Fibroblast of mammary gland (primary cell): ENCODE measurements at regions not wholly inside any gene's neighbourhood (a gene's known extent, or its start where the extent isn't known, plus 50 kb on each side); places are given as distances from the start of the nearest gene placed in this dataset.
A peak's percentile ranks its signal among the peaks of the same experiment; 100 is the strongest.

Experiments used
- DNase-seq: peaks from one replicate; pipeline ENCODE4 v3.0.0-alpha.2; 2010; ENCODE audit warnings: low read depth
- H3K4me3 ChIP-seq: 2 replicates; pipeline ENCODE4 v1.5.1; 2011; ENCODE audit warnings: low read depth, mild to moderate bottlenecking, low read length, moderate library complexity; ENCODE audit not compliant: control insufficient read depth
- TF ChIP-seq, protein P1 (sequence below): conservative IDR thresholded peaks from 2 replicates; pipeline ENCODE4 v1.5.1; 2011; ENCODE audit warnings: low read depth, low read length, inconsistent platforms; ENCODE audit not compliant: control insufficient read depth, insufficient read depth

DNA sequence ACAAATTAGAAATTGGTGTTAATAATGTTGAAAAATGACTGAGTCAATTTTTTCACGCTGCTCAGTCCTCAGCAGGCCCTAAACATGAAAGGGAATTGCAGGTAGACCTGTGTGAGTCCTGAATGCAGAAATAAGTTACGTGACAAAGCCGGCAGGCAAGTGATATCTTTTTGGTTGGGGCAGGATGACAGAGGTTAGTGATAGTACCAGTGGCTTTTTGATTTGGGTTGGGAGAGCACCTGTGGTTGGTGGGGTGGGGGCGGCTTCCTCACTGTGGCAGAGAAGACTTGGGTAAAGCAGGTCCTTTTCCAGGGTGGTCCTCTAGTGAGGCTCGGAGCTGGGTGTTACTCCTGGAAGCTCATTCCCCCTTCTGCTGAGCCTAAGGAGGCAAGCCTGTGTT lies 164.7 kb downstream of the TMEM167A start:
- no peak for DNase-seq
- TF ChIP-seq, protein P1, sequence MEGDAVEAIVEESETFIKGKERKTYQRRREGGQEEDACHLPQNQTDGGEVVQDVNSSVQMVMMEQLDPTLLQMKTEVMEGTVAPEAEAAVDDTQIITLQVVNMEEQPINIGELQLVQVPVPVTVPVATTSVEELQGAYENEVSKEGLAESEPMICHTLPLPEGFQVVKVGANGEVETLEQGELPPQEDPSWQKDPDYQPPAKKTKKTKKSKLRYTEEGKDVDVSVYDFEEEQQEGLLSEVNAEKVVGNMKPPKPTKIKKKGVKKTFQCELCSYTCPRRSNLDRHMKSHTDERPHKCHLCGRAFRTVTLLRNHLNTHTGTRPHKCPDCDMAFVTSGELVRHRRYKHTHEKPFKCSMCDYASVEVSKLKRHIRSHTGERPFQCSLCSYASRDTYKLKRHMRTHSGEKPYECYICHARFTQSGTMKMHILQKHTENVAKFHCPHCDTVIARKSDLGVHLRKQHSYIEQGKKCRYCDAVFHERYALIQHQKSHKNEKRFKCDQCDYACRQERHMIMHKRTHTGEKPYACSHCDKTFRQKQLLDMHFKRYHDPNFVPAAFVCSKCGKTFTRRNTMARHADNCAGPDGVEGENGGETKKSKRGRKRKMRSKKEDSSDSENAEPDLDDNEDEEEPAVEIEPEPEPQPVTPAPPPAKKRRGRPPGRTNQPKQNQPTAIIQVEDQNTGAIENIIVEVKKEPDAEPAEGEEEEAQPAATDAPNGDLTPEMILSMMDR, result no peak
- no peak overlapping the region for H3K4me3 ChIP-seq

DNA sequence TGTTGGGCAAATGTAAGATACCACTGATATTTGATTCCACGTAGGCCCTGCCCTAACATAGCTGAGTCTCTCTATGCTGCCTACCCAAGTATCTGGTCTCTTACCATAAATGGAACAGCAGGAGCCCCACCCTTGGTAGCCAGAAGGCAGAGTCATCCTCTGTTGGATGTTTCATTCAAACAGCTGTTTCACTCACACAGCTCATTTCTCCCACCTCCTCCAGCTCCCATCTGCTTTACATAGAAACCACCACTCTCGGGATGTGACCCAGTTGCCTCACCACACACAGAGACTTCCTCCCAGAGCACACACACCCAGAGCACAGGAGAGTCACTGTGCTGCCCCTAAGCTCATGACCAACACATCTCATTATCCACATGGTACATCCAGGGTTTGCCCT lies 165.3 kb downstream of the TMEM167A start:
- TF ChIP-seq, protein P1, result no peak
- peak; percentile 50 for DNase-seq
- no peak overlapping the region for H3K4me3 ChIP-seq

DNA sequence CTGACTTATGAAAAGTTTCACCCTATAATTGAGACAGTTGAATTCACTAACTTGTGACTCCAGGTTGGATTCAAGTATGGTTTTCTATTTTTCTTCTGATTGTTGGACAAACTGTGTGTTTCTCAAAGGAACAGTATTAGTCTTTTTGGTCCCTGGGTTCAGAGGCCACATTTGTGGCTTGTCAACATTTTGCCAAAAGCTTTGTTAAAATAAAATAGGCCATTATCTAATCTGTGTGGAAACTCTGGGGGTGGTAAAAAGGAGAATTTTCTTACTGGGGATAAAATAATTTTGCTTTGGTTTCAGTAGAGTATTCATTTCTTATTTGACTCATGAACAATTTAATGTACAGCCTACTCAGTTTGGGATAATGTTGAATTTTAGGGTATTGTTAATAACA lies 166.3 kb downstream of the TMEM167A start:
- TF ChIP-seq, protein P1, result no peak
- H3K4me3 ChIP-seq, result no peak overlapping the region
- DNase-seq, result no peak

DNA sequence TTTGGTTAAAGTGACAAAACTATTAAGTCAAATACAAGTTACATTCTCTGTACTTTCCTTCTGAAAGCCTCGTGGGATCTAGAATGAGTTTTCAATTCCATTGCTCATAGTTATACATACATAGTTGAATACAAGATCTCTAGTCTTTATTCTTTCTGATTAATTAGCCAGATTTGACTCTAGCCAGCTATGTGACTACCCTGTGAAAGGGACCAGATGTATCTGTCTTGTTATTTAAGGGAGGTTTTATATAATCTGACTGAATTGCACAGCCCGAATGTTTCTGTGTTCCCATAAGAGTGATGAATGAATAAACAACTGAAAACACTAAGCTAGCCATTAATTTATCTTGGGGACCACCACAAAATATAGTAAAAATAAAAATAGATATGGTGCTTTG lies 166.7 kb downstream of the TMEM167A start:
- TF ChIP-seq, protein P1, result no peak
- DNase-seq, result no peak
- no peak overlapping the region for H3K4me3 ChIP-seq

DNA sequence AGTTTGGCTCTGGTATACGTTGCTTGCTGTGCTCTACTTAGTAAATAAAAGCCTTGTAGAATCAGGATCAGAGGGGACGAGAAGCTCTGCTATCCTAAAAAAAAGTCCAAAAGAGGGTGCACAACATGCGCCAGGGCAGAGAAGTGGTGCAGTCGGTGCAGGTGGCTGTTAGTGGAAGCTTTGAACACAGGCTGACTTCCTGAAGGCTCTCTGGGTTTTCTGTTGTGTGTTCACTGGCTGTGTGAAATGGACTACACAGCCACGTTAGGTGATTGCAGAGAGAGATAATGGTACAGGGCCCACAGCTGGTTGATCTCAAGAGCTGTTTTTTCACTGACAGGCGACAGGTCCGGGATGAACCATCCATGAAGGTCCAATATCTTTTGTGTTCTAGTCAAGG lies 167.4 kb downstream of the TMEM167A start:
- H3K4me3 ChIP-seq, result no peak overlapping the region
- no peak for DNase-seq
- TF ChIP-seq, protein P1, result no peak

DNA sequence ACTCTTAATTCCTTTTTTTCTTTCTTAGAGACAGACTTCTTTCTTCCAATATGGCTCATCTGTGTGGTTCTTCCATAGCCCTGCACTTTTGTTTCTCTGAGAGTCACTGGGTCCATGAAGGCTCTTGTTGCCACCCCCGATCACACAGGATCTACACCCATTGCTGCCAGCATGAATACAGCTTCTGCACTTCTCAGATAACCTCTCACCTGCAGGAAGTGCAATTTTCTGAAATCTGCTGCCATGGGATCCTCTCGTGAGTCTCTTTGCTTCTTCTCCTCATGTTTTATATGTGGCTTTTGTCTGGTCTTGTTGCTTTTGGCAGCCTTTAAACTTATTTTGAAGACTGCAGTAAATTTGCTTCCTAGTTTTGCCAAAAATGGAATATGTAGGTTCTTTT lies 171.2 kb downstream of the TMEM167A start:
- H3K4me3 ChIP-seq, result no peak overlapping the region
- TF ChIP-seq, protein P1, result no peak
- no peak for DNase-seq

DNA sequence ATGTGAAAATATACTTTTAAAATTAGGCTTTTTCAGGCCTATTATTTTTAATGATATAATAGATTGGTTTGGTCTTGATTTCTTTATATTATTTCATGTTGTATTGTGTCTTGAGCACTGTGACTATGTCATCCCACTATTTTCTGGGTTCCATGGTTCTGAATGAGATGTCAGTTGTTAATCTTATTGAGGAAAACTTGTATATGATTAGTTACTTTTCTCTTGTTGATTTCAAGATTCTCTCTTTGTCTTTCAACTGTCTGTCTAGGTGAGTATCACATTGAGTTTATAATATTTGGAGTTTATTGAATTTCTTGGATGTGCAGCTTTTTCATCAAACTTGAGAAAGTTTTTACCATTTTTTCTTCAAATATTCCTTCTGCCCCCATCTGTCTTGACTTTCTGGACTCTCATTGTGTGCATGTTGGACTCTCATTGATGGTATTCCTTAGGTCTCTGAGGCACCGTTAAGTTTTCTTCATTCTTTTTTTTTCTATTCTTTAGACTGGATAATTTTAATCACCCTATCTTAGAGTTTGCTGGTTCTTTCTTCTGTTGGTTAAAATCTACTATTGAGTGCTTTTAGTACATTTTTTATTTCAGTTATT lies 175.8 kb downstream of the TMEM167A start:
- TF ChIP-seq, protein P1, result no peak
- DNase-seq, result no peak
- no peak overlapping the region for H3K4me3 ChIP-seq
